Liver (tissue), 8 donors: ENCODE measurements at regions not wholly inside any gene's neighbourhood (a gene's known extent, or its start where the extent isn't known, plus 50 kb on each side); places are given as distances from the start of the nearest gene placed in this dataset.

ENCODE experiments used
- DNase-seq: peaks from one replicate; pipeline ENCODE4 v3.0.0-alpha.2; 2017; ENCODE audit warnings: low spot score
- H3K27ac ChIP-seq, 2 donors: one replicate each; pipeline ENCODE4 v1.7.0; 2013; ENCODE audit warnings: inconsistent platforms in 2 of 2, low read length in 2 of 2, control low read depth in 1 of 2, low read depth in 1 of 2, mild to moderate bottlenecking in 1 of 2
- H3K27me3 ChIP-seq, 4 donors: one replicate each; pipeline versions ENCODE4 v1.6.1 to v1.7.0; 2013; ENCODE audit warnings: low read length in 3 of 4, inconsistent platforms in 1 of 4, mild to moderate bottlenecking in 1 of 4, moderate library complexity in 1 of 4; ENCODE audit not compliant: control insufficient read depth in 4 of 4, insufficient read depth in 4 of 4
- H3K36me3 ChIP-seq, 4 donors: one replicate each; pipeline versions ENCODE4 v1.6.1 to v1.7.0; 2013; ENCODE audit warnings: low read length in 3 of 4, mild to moderate bottlenecking in 3 of 4, low read depth in 1 of 4, moderate library complexity in 1 of 4; ENCODE audit not compliant: control insufficient read depth in 4 of 4, insufficient read depth in 3 of 4
- H3K4me1 ChIP-seq, 4 donors: one replicate each; pipeline versions ENCODE4 v1.6.1 to v1.7.0; 2013; ENCODE audit warnings: low read length in 3 of 4, mild to moderate bottlenecking in 3 of 4, moderate library complexity in 1 of 4; ENCODE audit not compliant: control insufficient read depth in 4 of 4, insufficient read depth in 4 of 4
- H3K4me3 ChIP-seq, 3 donors: one replicate each; pipeline versions ENCODE4 v1.6.1 to v1.7.0; 2013; ENCODE audit warnings: low read length in 3 of 3, control low read depth in 1 of 3, low read depth in 1 of 3, mild to moderate bottlenecking in 1 of 3
- H3K9ac ChIP-seq, 2 donors: one replicate each; pipeline ENCODE4 v1.7.0; 2013; ENCODE audit warnings: low read length in 2 of 2, mild to moderate bottlenecking in 2 of 2, moderate library complexity in 2 of 2, control low read depth in 1 of 2, low read depth in 1 of 2
- H3K9me3 ChIP-seq, 4 donors: one replicate each; pipeline versions ENCODE4 v1.6.1 to v1.7.0; 2013; ENCODE audit warnings: low read length in 3 of 4; ENCODE audit not compliant: control insufficient read depth in 4 of 4
- ATF3 ChIP-seq: IDR thresholded peaks from 2 replicates; pipeline ENCODE4 v1.6.1; 2016; ENCODE audit warnings: antibody characterized with exemption
- CTCF ChIP-seq: fragments of 150-350 bp; IDR thresholded peaks from 2 replicates; pipeline ENCODE4 v1.5.1; 2017; ENCODE audit warnings: improper control_type of control experiment, low read depth, low read length; ENCODE audit not compliant: missing input control
- EGR1 ChIP-seq, 2 donors: IDR thresholded peaks; 2 replicates each; pipeline ENCODE4 v1.6.1; 2016 to 2018; ENCODE audit warnings: antibody characterized with exemption in 2 of 2, low read depth in 2 of 2
- FOXA2 ChIP-seq: IDR thresholded peaks from 2 replicates; pipeline ENCODE4 v1.6.1; 2016; ENCODE audit warnings: antibody characterized with exemption
- GABPA ChIP-seq, 2 donors: IDR thresholded peaks in 1 of 2; conservative IDR thresholded peaks in 1 of 2; 2 replicates each; pipeline ENCODE4 v1.6.1; 2016; ENCODE audit warnings: antibody characterized with exemption in 2 of 2, mild to moderate bottlenecking in 1 of 2, moderate library complexity in 1 of 2
- HNF4A ChIP-seq, 2 donors: conservative IDR thresholded peaks; 2 replicates each; pipeline ENCODE4 v1.6.1; 2016; ENCODE audit warnings: antibody characterized with exemption in 2 of 2, mild to moderate bottlenecking in 2 of 2
- HNF4G ChIP-seq: IDR thresholded peaks from 2 replicates; pipeline ENCODE4 v1.6.1; 2016; ENCODE audit warnings: antibody characterized with exemption
- JUND ChIP-seq, 2 donors: IDR thresholded peaks; 2 replicates each; pipeline ENCODE4 v1.6.1; 2016; ENCODE audit warnings: antibody characterized with exemption in 2 of 2
- NR2F2 ChIP-seq: IDR thresholded peaks from 2 replicates; pipeline ENCODE4 v1.6.1; 2016; ENCODE audit warnings: antibody characterized with exemption
- RAD21 ChIP-seq, 2 donors: IDR thresholded peaks; 2 replicates each; pipeline ENCODE4 v1.6.1; 2016; ENCODE audit warnings: antibody characterized with exemption in 2 of 2, mild to moderate bottlenecking in 2 of 2
- RXRA ChIP-seq, 2 donors: IDR thresholded peaks; 2 replicates each; pipeline ENCODE4 v1.6.1; 2017 to 2018; ENCODE audit warnings: antibody characterized with exemption in 2 of 2, mild to moderate bottlenecking in 1 of 2
- SP1 ChIP-seq: IDR thresholded peaks from 2 replicates; pipeline ENCODE4 v1.6.1; 2018; ENCODE audit warnings: antibody characterized with exemption, mild to moderate bottlenecking
- TAF1 ChIP-seq: conservative IDR thresholded peaks from 2 replicates; pipeline ENCODE4 v1.6.1; 2016; ENCODE audit warnings: antibody characterized with exemption, mild to moderate bottlenecking
- YY1 ChIP-seq: IDR thresholded peaks from 2 replicates; pipeline ENCODE4 v1.6.1; 2016; ENCODE audit warnings: antibody characterized with exemption, mild to moderate bottlenecking
- WGBS: extraction: QIAGEN DNeasy Blood & Tissue Kit; methylation state at CpG from one replicate; pipeline ENCODE4 v1.1.7; 2013; 5-methylcytosine and 5-hydroxymethylcytosine counted together
- TF ChIP-seq, protein P1 (sequence below): IDR thresholded peaks from 2 replicates; pipeline ENCODE4 v1.6.1; 2016; ENCODE audit warnings: antibody characterized with exemption, mild to moderate bottlenecking
- TF ChIP-seq, protein P2 (sequence below): IDR thresholded peaks from 2 replicates; pipeline ENCODE4 v1.6.1; 2016; ENCODE audit warnings: antibody characterized with exemption
- TF ChIP-seq, protein P3 (sequence below): IDR thresholded peaks from 2 replicates; pipeline ENCODE4 v1.6.1; 2016; ENCODE audit warnings: antibody characterized with exemption
- donor health status: healthy.
- donor health status: healthy.
- donor health status: healthy.
- donor health status: healthy.
- donor health status: healthy.

GRCh38 chr17:73936908-73937627, 266.4 kb upstream of the RPL38 start:
- no peak for DNase-seq
- no peaks in the 10 kb centered on the region for H3K36me3 ChIP-seq
- peaks cover 0 to 7% (median 4%) of the 10 kb centered on the region in 4 donors for H3K4me1 ChIP-seq
- no peaks in the 10 kb centered on the region for H3K9me3 ChIP-seq
- H3K4me3 ChIP-seq: no peak overlapping the region
- H3K27ac ChIP-seq: no peak overlapping the region
- peaks cover 0 to 4% (median 0%) of the 10 kb centered on the region in 4 donors for H3K27me3 ChIP-seq
- no peak overlapping the region for H3K9ac ChIP-seq
- TF ChIP-seq ATF3 (no peak), HNF4A (conservative IDR thresholded peaks at IDR 0.05) (peak; percentile 63 to 81), JUND (IDR thresholded peaks at IDR 0.05) (peak in 1 of 2 donors; percentile 67), CTCF (no peak), TAF1 (no peak), RXRA (IDR thresholded peaks at IDR 0.05) (peak in 1 of 2 donors; percentile 70), RAD21 (IDR thresholded peaks at IDR 0.05) (peak in 1 of 2 donors; percentile 23), YY1 (peak; percentile 50), GABPA (IDR thresholded peaks at IDR 0.05 in 1 of 2, conservative IDR thresholded peaks at IDR 0.05 in 1 of 2) (no peak), FOXA2 (peak; percentile 73), EGR1 (IDR thresholded peaks at IDR 0.05; ENCODE audit: low read depth in 2 of 2) (no peak), SP1 (no peak), HNF4G (no peak), NR2F2 (no peak)
- TF ChIP-seq, protein P1, sequence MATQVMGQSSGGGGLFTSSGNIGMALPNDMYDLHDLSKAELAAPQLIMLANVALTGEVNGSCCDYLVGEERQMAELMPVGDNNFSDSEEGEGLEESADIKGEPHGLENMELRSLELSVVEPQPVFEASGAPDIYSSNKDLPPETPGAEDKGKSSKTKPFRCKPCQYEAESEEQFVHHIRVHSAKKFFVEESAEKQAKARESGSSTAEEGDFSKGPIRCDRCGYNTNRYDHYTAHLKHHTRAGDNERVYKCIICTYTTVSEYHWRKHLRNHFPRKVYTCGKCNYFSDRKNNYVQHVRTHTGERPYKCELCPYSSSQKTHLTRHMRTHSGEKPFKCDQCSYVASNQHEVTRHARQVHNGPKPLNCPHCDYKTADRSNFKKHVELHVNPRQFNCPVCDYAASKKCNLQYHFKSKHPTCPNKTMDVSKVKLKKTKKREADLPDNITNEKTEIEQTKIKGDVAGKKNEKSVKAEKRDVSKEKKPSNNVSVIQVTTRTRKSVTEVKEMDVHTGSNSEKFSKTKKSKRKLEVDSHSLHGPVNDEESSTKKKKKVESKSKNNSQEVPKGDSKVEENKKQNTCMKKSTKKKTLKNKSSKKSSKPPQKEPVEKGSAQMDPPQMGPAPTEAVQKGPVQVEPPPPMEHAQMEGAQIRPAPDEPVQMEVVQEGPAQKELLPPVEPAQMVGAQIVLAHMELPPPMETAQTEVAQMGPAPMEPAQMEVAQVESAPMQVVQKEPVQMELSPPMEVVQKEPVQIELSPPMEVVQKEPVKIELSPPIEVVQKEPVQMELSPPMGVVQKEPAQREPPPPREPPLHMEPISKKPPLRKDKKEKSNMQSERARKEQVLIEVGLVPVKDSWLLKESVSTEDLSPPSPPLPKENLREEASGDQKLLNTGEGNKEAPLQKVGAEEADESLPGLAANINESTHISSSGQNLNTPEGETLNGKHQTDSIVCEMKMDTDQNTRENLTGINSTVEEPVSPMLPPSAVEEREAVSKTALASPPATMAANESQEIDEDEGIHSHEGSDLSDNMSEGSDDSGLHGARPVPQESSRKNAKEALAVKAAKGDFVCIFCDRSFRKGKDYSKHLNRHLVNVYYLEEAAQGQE: no peak
- TF ChIP-seq, protein P2, sequence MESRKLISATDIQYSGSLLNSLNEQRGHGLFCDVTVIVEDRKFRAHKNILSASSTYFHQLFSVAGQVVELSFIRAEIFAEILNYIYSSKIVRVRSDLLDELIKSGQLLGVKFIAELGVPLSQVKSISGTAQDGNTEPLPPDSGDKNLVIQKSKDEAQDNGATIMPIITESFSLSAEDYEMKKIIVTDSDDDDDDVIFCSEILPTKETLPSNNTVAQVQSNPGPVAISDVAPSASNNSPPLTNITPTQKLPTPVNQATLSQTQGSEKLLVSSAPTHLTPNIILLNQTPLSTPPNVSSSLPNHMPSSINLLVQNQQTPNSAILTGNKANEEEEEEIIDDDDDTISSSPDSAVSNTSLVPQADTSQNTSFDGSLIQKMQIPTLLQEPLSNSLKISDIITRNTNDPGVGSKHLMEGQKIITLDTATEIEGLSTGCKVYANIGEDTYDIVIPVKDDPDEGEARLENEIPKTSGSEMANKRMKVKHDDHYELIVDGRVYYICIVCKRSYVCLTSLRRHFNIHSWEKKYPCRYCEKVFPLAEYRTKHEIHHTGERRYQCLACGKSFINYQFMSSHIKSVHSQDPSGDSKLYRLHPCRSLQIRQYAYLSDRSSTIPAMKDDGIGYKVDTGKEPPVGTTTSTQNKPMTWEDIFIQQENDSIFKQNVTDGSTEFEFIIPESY: no peak
- TF ChIP-seq, protein P3, sequence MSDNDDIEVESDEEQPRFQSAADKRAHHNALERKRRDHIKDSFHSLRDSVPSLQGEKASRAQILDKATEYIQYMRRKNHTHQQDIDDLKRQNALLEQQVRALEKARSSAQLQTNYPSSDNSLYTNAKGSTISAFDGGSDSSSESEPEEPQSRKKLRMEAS: peak; percentile 24
- 57% methylated on average over 8 of the region's 8 CpGs for WGBS
